ENCODE measurements at regions not wholly inside any gene's neighbourhood (a gene's known extent, or its start where the extent isn't known, plus 50 kb on each side); places are given as distances from the start of the nearest gene placed in this dataset.
A peak's percentile ranks its signal among the peaks of the same experiment; 100 is the strongest.

DNA sequence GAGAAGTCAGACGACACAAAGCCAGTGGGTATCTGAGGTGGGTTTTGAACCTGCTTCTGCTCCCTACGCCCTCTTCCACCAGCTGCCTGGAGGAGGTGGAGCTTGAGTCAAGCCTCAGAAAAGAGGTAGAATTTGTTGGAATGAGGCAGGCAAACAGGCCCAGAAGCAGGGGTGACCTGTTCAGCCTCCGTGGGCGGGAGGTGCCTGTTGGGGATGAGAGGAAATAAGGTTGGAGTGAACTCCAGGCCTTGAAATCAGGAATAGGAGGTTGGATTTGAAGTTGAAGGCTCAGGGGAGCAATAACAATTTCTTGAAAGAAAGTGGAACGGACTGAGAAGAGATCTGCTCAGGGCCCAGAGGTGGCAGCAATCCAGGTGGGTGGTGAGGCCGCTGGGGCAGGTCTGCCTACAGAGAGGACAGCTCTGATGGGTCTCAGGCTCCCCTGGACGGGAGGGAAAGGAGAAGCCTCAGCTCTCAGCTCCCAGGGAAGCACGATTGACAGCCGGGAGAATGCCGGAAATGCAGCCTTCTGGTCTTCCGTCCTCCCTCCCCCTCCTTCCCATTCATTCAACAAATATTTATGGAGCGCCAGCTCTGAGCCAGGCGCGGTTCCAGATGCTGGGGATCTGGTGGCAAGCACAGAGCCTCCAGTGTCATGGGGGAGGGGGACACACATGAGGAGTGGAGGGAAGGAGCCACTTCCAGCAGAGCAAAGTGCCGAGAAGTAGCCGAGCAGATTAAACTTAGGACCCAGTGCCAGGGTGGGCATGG is 61.9 kb upstream of the CIBAR2 start:
- peak; percentile 23 for DNase-seq

DNA sequence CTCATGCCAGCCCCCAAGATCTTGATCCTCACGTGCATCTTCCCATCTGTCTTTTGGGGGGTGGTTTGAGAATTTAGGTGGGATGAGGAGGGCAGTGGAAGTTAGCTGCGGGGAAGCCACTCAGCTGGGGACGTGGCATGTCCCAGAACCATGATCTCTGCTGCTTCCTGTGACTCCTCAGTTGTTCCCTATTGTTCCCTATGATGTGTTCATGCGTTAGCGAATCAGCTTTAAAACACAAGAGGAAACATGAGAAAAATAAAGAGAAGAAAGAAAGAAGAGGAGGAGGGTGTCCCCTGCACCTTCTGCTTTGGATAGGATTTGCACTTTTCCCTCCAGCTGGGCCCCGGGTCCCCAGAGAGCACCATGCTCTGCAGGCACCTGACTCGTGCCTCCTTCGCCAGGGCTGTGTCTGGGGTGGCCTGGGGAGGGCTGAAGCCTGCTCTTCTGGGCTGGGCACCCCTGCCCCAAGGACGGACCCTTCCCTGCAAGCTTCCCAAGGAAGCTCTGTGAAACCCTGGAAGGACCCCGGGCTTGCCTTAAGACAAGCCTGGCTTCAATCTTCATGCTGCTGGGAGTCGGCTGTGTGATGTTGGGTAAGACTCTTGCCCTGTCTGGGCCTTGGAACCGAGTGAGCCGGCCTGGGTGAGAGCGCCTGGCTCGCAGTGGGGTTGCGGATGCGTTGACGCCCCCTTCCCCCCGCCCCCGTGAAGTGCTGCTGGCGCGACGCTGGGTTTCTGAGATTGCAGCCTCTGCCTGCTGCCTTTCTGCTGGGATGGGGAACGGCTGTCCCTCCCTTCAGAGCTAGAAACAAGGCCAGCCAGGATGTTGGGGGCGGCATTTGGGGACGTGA is 62.8 kb upstream of the CIBAR2 start:
- no peak for DNase-seq

DNA sequence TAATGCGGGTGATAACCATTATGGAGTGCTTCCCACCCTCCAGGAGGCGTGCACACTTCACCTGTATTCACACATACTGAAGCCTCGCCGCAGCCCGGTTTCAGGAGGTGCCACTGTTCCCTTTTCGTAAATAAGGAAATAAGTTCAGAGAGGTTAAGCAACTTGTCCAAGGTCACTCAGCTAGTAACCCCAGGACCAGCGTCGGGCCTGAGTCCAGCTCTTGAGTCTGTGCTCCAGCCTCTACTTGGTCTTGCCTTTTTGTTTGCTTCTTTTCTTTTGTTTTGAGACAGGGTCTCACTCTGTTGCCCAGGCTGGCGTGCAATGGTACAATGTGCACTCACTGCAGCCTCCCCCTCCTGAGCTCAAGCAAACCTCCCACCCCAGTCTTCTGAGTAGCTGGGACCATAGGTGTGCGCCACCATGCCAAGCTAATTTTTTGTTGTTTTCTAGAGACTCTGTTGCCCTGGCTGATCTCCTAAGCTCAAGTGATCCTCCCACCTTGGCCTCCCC is 63.5 kb upstream of the CIBAR2 start:
- no peak for DNase-seq

DNA sequence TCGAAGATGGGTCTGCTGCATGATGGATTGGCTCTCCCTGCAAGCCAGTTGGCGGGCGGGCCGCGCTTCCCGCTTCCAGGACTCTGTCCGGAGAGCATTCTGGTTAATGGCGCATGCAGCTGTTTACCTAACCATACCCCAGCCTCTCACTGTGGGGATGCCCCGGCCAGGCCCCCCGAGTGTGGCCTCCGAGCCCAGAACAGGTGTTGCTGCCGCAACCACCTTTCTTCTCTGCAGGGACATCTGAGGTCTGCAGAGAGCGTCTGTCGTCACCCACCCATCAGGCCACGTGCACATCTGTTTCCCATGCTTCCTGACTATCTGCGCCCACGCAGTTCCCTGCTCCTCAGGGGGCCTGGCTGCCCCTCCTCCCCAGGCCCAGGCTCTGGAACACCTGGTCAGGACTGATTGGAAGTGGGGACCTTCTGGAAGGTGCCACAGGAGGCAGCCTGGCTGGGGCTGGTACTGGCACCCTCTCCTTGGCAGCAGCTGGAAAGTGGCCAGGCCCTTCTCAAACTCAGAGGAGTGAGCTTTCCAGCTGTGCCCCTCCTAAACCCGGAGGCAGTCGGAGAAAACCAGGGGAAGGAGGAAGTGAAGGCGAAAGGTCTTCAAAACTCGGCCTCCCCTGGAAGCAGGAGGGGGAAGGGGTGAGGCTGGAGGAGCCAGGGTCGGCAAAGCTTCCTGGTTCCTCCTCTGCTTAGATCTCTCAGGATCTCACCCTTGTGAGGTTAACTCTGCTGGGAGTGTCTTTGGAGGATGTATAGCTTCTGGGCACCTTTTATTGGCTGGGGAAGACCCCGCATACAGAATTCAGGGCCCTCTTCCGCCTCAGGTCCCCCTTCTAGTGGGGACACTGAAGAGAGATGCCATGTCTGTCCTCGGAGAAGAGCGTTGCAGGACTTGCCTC is 64.5 kb upstream of the CIBAR2 start:
- DNase-seq, result no peak

DNA sequence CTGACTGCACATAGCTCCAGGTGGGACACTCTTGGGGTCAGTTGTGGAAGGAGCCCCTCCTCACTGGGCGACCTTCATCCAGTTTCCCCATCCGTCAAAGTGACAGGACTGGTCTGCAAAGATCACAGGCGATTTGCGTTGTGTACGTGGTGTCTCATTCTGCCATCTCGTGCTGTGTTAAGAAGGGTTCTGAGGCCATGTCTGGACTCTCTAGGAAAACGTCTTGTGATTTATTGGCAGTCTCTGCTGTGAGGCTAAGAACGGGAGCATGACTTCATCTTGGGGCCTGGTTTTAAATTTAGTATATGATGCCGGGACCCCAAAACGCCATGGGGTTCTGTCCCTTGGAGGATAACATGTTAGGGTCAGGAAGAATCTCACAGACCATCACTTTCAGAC is 65.2 kb upstream of the CIBAR2 start:
- DNase-seq, result no peak

DNA sequence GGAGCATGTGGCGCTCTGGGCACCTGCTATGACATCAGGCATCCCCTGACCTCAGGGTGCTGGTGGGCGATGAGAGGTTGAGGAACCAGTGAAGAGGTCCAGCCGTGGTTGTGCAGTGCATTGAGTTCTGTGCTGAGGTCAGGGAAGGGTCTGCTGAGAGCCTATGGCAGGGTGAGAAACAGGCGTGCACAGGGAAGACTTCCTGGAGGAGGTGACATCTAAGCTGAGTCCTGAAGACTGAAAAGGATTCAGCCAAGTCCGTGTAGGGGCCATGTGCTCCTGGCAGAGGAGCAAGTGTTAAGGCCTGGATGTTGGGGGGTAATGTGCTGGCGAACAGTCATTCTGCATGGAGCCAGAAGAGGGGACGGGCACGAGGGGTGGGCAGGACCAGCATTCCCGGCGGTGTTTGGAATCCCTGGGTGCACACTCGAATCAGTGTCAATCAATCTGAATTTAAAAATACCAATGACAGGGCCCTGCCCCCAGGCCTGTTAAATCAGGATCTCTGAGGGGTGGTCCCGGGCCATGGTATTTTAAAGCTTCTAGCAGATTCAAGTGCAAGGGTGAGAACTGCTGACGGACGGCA is 65.8 kb upstream of the CIBAR2 start:
- DNase-seq, result no peak

DNA sequence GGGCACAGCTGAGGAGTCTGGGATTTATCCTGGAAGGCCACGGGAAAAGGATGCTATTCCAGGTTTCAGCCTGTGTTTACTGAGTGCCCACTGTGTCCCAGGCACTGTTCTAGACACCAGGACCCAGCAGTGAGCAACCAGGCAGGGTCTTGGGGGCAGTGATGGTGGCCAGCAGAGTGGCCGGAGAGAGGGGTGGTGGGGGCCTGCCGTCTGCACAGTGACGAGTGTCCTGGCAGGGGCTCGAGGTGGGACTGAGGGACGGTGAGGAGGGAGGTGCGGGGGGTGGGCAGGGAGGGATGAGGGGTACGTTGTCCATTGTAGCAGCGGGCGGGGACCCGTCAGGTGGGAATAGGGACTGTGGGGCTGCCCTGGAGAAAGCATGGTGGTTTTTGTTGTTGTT is 66.3 kb upstream of the CIBAR2 start:
- DNase-seq, result no peak

DNA sequence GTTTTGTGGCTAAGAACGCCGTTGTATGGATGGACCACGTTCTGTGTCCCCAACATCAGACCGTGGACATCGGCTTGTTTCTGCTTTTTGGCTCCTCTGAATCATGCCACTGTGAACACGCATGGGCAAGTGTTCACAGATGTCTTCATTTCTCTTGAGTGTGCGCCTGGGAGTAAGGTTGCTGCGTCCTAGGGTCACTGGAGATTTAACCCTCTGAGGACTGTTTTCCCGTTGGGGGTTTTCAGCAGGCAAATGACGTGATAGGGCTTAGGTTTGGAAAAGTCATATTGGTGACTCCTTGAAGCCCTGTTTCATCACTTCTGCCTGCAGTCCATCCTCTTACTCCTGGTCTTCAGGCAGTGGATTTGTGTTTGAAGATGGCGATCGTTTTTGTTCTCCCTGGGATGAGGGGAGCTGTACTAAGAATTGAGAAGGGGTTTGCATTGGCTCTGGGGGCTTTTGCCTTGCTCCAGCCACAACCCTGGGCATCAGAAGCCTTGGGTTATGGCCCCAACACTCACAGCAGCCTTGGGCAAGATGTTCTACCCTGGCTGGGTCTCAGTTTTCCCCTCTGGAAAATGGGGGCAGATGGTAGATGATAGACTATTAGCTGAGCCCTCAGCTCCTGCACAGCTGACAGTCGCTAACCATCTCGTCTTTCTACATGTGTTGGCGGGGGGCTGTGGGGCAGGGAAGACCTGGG is 67.2 kb upstream of the CIBAR2 start:
- DNase-seq, result no peak

DNA sequence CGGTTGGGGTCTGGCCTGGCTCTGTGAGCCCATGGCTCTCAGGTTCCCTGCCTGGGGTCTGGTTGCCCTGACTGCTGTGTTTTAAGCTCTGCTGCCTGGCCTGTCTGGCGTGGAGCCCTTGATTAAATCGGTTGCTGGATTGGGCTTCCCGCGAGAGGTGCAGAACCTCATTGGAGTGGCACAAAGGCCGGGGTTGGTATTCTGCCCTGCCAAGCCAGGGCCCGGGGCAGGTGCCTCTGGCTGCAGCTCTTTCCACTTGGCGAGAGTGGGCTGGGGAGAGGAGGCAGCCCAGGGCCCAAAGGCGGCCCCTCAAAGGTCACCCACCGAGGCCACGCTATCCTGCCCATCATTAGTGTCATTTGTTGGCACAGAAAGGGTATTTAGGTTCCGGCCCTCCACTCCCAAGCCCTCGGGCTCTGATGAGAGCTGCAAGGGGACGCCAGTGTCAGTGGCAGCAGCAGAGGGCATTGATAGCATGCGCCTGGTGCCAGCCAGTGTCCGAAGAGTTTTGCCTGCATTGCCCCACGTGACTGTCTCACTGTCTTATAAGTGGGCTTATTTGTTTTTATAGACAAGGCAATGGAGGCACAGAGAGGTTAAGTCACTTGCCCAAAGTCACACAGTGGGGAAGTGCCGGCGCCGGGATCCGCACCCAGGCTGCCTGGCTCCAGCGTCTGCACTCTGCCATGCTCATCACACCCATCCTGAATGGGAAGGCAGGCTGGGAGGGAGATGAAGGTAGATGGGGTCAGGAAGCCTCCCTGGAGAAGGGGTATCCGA is 68.0 kb upstream of the CIBAR2 start:
- no peak for DNase-seq

DNA sequence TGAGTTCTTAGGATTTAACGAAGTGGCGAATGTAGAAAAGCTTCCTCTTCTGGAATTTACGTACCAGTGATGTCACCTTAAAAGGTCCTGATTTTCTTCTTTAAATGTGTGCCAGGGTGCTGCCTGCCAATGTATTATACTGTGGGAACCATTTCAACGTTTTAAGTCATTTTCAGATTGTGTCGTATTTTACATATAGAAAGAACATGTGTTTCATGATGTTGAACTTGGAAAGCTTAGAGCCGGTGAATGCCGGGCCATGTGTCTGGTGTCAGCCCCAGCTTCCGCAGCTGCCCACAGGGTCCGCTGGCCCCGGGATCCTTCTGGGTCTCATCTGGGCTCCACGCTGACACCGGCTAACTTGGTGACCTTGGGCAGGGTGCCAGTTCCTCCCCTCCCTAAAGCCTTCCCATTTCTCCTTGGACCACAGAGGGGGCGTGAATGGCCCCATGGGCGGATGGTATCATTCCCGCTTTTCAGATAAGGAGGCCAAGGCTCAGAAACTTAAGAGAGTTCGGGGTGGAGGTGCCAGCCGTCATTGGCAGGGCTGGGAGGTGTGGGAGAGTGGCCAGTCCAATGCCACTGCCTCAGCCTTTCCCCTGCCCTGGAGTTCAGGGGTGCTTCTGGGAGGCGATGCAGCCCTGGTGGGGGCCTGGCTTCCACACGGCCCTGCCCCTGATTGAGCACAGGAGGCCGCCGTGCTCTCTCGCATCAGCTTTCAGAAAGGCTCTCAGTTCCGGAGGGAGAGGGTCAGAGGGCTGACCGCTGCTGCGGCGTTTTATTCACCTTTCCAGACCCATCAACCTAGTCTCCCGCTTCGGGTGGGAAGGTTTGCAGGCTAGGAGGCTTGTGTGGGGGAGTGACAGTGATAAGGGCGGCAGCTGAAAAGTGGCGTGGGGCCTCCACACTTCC is 68.8 kb upstream of the CIBAR2 start:
- no peak for DNase-seq

DNA sequence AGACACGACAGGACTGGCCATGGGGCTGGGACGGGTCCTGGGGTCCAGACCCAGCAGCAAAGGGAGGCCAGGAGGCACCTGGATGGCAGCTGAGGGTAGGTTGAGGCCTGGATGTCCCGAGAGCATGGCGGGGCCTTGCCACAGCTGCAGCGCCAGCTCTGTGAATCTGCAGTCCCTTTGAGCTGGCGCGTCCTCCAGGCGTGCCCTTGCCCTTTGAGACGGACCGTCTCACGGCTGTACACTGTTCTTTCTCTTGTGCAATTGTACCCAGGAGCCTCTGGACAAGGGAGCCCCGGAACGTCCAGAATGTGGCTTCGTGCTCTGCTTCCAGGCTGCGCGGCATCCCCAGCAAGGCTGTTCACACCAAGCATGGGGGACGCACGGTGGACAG is 69.5 kb upstream of the CIBAR2 start:
- DNase-seq, result no peak

DNA sequence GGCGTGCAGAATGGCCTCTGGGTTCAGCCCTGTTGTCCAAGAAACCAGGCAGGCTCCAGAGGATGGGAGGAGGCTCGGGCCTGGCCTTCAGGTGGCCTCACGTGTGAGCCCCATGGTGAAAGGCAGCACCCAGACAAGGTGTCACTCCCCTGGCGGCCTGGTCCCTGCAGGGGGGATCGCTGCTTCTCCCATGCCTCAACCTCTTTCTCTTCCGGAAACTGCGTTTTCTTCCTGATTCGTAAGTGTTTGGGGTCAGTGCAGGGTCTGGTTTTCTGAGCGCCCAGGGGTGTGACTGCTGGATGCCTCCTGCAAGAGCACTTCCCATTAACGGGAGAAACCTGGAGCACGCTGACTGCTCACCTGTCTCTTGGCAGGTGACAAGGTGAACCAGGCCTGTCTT is 70.0 kb upstream of the CIBAR2 start:
- no peak for DNase-seq

DNA sequence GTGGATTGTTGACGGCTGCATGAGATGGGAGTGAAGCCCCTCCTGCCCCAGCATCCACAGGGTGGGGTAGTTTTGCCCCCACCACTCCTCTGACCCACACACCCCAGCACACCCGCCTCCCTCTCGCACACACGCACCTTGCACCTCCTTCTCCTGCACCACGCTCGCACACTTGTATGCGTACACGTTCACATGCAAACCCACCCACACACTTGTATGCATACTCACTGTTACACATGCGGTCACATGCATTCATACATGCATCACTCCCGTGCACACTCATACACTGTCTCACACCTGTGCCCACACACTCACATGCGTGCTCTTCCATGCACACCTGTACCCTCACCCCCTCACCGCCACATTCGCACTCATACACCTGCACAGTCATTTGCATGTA is 70.5 kb upstream of the CIBAR2 start:
- no peak for DNase-seq

DNA sequence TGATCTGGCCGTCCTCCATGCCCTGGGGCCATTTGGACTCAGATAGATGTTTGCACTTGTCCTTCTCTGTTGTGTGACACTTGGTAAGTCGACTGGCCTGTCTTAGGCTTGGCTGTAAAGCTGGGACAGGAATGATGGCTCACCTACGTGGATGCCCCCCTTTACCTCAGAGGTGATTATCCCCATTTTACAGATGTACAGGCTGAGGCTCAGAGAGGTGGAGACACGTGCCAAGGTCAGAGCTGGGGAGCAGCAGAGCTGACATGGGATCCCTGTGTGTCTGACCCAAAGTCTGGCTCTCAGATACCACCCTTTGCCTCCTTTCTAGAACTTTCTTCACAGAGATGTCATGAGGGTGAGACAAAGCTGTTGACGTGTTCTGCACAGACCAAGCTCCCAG is 71.3 kb upstream of the CIBAR2 start:
- DNase-seq, result no peak

DNA sequence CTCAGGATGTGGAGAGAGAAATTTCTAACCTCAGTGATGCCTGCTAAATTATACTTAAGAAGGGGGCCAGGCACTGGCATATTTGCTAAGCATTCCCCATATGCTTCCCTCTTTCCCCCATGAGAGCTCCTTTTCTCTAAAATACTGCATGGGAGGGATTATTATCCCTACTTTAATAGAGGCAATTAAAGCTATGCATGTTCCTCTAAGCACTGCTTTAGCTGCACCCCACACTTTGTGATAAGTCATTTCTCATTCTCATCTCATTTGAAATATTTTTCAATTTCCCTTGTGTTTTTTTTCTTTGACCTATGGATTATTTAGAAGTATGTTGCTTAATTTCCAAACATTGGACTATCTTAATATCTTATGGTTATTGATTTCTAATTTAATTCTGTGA is 72.1 kb upstream of the CIBAR2 start:
- no peak for DNase-seq

DNA sequence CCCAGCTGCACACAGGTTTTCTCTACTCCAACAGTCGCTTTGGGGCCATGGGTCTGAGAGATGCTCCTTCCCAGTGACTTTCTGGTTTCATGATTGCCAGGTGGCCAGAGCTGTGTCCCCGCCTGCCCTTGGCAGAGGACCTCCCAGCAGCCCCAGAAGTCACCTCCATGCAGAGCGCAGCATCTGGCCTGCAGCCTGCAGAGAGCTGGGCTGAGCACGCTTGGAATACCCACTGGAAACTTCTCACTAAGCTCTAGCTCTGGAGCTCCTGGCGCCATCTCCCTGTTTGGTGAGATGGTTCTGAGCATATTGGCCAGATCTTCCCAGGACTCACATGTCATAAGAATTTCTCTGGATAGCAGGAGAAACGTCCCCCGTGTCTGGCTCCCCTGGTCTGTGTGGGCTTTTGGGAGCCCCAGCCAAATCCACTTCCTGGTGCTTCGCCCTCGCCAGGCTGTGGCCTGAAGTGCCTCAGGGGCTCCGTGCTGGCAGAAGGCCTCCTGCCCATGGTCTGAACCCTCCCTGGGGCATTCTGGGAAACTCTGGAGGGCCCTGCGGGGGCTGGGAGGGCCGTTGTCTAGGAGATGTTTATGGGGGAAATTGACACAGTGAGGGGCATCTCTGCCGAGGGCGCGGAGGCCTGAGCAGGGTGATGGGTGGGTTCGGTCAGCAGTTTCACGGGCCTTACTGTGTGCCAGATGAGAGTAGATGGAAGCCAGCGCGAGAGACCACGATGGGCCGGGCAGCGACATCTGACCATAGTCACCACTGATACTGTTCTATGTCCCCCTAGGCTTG is 73.2 kb upstream of the CIBAR2 start:
- DNase-seq, result no peak

DNA sequence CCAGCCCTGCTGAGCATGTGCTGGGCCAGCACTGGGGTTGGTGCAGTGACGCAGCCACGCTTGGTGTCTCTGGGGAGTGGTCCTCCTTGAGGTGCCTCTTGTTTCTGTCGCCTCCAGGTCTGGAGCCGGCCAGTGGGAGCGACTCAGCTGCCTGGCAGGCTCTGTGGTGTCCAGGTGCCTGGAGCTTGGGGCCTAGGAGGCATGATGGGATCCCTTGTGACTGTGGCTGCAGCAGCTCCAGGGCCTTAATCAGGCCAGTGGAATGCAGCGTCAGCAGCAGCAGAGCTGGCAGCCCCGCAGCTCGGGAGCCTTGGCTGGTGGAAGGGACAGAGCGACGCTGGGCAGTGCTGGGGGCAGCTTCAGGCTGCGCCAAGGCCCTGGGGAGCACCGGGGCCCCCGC is 74.7 kb upstream of the CIBAR2 start:
- no peak for DNase-seq

DNA sequence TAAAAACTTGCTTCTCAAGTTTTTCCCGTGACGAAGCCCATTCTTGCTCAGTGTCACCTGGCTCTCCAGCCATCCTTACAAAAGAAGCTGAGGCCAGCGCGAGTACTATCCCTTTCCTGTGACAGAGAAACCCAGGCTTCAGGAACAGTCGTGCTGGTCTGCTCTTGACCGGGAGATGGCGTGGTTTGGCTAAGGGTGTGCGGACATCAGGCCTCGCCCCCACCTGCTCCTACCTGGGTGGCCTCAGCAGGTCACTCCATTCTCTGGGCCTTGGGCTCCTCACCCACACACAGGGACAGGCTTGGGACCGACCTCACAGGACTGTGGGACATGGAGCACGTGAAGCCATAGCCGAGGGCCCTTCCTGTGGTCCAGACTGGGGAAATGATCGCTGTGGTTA is 75.2 kb upstream of the CIBAR2 start:
- DNase-seq, result no peak

DNA sequence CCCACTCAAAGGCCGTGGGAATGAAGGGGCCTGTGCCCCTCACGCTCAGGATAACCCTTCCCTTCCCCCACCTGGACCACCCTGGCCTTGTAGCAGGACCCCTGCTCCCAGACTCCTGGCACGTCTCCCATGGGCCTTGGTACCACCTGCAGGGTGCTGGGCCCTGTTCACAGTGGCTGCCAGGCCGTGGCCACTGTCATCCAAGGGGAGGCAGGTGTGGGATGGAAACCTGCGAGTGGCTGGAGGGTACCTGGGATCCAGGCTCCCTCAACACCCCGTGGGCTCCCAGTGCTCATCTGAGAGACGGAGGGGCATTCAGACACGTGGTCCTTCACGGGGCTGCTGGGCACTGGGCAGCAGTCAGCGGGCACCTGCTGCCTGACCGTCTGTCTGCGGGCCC is 75.6 kb upstream of the CIBAR2 start:
- no peak for DNase-seq
